Tibial artery (tissue), 4 donors: ENCODE measurements at regions not wholly inside any gene's neighbourhood (a gene's known extent, or its start where the extent isn't known, plus 50 kb on each side); places are given as distances from the start of the nearest gene placed in this dataset.
"Not testable (repeated sequence)": the region's sequence is repeated elsewhere in the genome, so short reads cannot be mapped to it uniquely, and the experiment has no call there.

Source experiments
- DNase-seq, 2 donors: peaks; one replicate each; pipeline ENCODE4 v3.0.0-alpha.2; 2019
- H3K27ac ChIP-seq, 2 donors: fragments of 200-600 bp; sonication (generic) in 1 of 2; 1 replicate in 1 of 2; 2 replicates in 1 of 2; pipeline ENCODE4 v1.5.1; 2018 to 2019; ENCODE audit warnings: mild to moderate bottlenecking in 1 of 2
- H3K27me3 ChIP-seq, 2 donors: fragments of 200-600 bp; sonication (generic) in 1 of 2; one replicate each; pipeline versions ENCODE4 v1.5.1 to v1.6.0; 2016 to 2019
- H3K36me3 ChIP-seq, 3 donors: fragments of 200-600 bp; sonication (generic) in 2 of 3; one replicate each; pipeline ENCODE4 v1.5.1; 2016 to 2019; ENCODE audit warnings: mild to moderate bottlenecking in 2 of 3
- H3K4me1 ChIP-seq, 4 donors: fragments of 200-600 bp; sonication (generic) in 2 of 4; 1 replicate in 3 of 4; 2 replicates in 1 of 4; pipeline ENCODE4 v1.5.1; 2016 to 2019
- H3K4me3 ChIP-seq, 2 donors: fragments of 200-600 bp; sonication (generic) in 1 of 2; 1 replicate in 1 of 2; 2 replicates in 1 of 2; pipeline ENCODE4 v1.5.1; 2018 to 2019; ENCODE audit warnings: mild to moderate bottlenecking in 2 of 2
- H3K9me3 ChIP-seq, 3 donors: fragments of 200-600 bp; sonication (generic) in 1 of 3; one replicate each; pipeline ENCODE4 v1.5.1; 2016 to 2019
- CTCF ChIP-seq, 2 experiments: fragments of 200-600 bp in 1 of 2; fragments of 450-650 bp in 1 of 2; IDR thresholded peaks; one replicate each; pipeline ENCODE4 v1.5.1; 2017 to 2019; ENCODE audit warnings: antibody characterized with exemption in 2 of 2, mild to moderate bottlenecking in 1 of 2, moderate library complexity in 1 of 2
- intact Hi-C: fragments of 100-400 bp; cut with DNase I; formaldehyde crosslinking; loops from one replicate; pipeline ENCODE4 v1.15.0; 2023; ENCODE audit warnings: low total_unique reads

- H3K27ac ChIP-seq, result no peak overlapping the region
- no peaks in the 10 kb centered on the region for H3K27me3 ChIP-seq
Measured at GRCh38 chr7:81045491-81046030, 126.7 kb upstream of the SEMA3C start.

DNA sequence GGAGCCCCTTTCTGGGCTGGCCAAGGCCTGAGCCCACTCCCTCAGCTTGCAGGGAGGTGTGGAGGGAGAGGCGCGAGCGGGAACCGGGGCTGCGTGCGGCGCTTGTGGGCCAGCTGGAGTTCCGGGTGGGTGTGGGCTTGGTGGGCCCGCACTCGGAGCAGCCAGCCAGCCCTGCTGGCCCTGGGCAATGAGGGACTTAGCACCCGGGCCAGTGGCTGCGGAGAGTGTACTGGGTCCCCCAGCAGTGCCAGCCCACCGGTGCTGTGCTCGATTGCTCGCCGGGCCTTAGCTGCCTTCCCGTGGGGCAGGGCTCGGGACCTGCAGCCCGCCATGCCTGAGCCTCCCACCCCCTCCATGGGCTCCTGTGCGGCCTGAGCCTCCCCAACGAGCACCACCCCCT, 123.8 kb upstream of the SEMA3C start:
- H3K4me1 ChIP-seq, H3K27ac ChIP-seq, H3K4me3 ChIP-seq, DNase-seq, H3K27me3 ChIP-seq, intact Hi-C loops, H3K36me3 ChIP-seq: not testable (repeated sequence)
- peaks cover 0 to 11% (median 7%) of the 10 kb centered on the region in 3 donors for H3K9me3 ChIP-seq

More at GRCh38 chr7:81045491-81046030, 126.7 kb upstream of the SEMA3C start:
- intact Hi-C loops, result no loop called here
- no peaks in the 10 kb centered on the region for H3K36me3 ChIP-seq
- DNase-seq, result no peak
- H3K4me1 ChIP-seq, result no peaks in the 10 kb centered on the region
- H3K4me3 ChIP-seq, result no peak overlapping the region
- no peak for TF ChIP-seq CTCF (IDR thresholded peaks at IDR 0.05)
- peaks cover 0 to 11% (median 7%) of the 10 kb centered on the region in 3 donors for H3K9me3 ChIP-seq

DNA sequence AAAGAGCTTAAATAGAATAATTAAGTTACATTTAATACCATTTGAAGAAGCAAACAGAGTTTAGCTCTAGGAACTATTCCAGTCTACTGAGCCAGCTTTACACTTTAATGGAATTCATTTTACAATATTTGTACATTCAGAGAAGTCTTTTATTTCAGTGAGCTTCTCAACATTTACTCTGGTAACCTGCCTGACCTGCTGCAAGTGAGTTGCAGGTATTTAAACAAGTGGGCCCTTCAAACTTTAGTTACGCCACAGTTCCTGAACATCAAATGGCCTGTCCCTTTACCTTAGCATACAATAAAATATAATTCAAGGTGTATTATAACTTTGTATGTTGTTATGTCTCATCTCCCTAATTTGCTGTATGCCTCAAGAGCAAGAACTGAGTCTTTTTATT, 121.6 kb upstream of the SEMA3C start:
- no peaks in the 10 kb centered on the region for H3K27me3 ChIP-seq
- no peaks in the 10 kb centered on the region for H3K9me3 ChIP-seq
- no peaks in the 10 kb centered on the region for H3K4me1 ChIP-seq
- no peak for TF ChIP-seq CTCF (IDR thresholded peaks at IDR 0.05)
- intact Hi-C loops, result no loop called here
- DNase-seq, result no peak
- H3K4me3 ChIP-seq, result no peak overlapping the region
- no peaks in the 10 kb centered on the region for H3K36me3 ChIP-seq
- no peak overlapping the region for H3K27ac ChIP-seq

DNA sequence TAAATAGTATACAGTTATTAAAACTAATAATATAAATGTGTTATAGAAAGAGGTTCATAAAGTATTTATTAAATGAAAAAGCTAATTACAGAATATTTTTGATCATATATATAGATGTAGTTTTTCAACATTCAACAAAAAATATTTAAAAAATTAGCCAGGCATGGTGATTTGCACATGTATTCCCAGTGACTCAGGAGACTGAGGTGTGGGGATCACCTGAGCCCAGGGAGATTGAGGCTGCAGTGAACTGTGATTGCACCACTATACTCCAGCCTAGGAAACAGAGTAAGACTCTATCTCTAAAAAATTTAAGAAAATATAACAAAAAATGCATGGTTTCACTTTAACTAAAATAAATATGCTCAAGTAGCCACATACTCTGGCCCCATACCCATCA, 118.0 kb upstream of the SEMA3C start:
- intact Hi-C loops, result no loop called here
- H3K27me3 ChIP-seq, result no peaks in the 10 kb centered on the region
- no peaks in the 10 kb centered on the region for H3K4me1 ChIP-seq
- no peak for TF ChIP-seq CTCF (IDR thresholded peaks at IDR 0.05)
- no peak overlapping the region for H3K27ac ChIP-seq
- H3K4me3 ChIP-seq, result no peak overlapping the region
- H3K36me3 ChIP-seq, result no peaks in the 10 kb centered on the region
- no peaks in the 10 kb centered on the region for H3K9me3 ChIP-seq
- no peak for DNase-seq

DNA sequence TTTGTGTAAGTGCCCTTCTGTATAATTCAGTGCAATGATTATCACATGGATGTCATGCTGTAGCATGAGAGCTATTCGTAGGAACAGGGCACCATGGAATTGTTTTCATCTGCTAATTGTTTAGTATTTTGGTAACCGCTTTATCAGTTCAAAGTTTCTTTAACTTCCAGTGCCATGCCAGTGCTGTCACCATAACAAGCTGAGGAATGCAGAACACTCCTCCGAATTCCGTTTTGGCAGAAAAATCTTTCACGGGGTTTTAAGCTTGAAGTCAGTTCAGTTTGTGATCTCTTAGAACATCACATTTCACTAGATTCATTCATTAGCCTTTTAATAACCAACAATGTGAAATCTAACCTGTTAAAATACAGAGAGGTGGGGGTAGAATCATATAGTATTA, 117.2 kb upstream of the SEMA3C start:
- Histone ChIP-seq H3K9me3 (no peaks in the 10 kb centered on the region), H3K36me3 (no peaks in the 10 kb centered on the region), H3K27me3 (no peaks in the 10 kb centered on the region), H3K27ac (no peak overlapping the region), H3K4me3 (no peak overlapping the region), H3K4me1 (no peaks in the 10 kb centered on the region)
- intact Hi-C loops, result no loop called here
- no peak for DNase-seq
- no peak for TF ChIP-seq CTCF (IDR thresholded peaks at IDR 0.05)

GRCh38 chr7:81031996-81032395, 113.1 kb upstream of the SEMA3C start:
- Histone ChIP-seq H3K4me3 (no peak overlapping the region), H3K9me3 (no peaks in the 10 kb centered on the region), H3K27me3 (no peaks in the 10 kb centered on the region), H3K27ac (no peak overlapping the region), H3K36me3 (no peaks in the 10 kb centered on the region), H3K4me1 (no peaks in the 10 kb centered on the region)
- intact Hi-C loops, result no loop called here
- no peak for TF ChIP-seq CTCF (IDR thresholded peaks at IDR 0.05)
- no peak for DNase-seq
